Mesenteric fat pad (tissue), 1 donor: ENCODE measurements at regions not wholly inside any gene's neighbourhood (a gene's known extent, or its start where the extent isn't known, plus 50 kb on each side); places are given as distances from the start of the nearest gene placed in this dataset.
"Not testable (repeated sequence)": the region's sequence is repeated elsewhere in the genome, so short reads cannot be mapped to it uniquely, and the experiment has no call there.

Experiments
- DNase-seq: peaks from one replicate; pipeline ENCODE4 v3.0.0-alpha.2; 2020; ENCODE audit warnings: low spot score
- donor health status: DM: yes; HTN: yes; CAD: no.

DNA sequence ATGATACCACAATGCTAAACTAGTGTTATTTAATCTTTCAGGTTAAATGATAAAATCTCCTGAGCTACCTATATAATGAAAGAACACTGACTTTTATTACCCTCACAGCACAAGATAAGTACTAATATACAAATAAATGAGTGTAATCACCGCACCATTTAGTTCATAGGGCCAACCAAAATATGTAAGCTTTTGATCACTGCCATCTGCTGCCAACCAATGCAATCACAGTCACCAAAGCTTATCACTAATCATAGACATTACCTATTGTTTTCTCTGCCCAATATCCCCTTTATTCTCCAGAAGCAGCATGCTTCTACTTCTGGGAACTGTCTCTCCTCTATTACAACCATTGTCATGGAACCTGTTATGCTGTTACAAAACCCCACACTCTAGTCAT lies 151.6 kb upstream of the LRATD1 start:
- DNase-seq = no peak

GRCh38 chr2:14492920-14493503 lies 139.5 kb upstream of the LRATD1 start:
- DNase-seq = no peak

DNA sequence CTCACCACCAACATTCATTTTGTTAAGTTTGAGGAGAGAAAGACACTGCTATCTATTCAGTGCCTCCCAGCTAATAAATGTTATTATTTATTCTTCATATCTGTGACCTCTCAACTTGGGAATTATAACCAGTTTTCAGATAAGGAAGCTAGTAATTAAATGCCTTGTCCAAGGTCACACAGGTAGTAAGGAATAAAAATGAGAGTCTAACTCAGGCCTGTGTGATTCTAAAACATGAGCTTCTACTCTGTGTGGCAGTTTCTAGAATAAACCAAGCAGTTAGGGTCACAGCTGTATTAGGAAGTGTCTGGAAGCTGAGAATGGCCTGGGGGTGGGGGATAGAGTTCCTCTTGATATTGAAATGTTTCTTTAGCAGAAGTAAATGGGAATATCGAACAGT lies 137.8 kb upstream of the LRATD1 start:
- DNase-seq = no peak

DNA sequence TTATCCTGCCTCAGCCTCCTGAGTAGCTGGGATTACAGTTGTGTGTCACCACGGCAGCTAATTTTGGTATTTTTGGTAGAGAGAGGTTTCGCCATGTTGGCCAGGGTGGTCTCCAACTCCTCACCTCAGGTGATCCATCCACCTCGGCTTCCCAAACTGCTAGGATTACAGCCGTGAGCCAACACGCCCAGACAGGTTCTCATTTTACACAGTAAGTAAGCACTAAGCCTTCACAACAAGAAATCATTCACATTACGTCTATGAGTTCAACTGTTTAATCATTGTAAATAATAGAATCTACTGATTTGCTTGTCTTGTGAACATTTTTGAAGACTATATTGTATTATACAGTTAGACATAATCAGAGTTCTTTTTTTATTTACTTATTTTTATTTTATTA lies 131.5 kb upstream of the LRATD1 start:
- no peak for DNase-seq

DNA sequence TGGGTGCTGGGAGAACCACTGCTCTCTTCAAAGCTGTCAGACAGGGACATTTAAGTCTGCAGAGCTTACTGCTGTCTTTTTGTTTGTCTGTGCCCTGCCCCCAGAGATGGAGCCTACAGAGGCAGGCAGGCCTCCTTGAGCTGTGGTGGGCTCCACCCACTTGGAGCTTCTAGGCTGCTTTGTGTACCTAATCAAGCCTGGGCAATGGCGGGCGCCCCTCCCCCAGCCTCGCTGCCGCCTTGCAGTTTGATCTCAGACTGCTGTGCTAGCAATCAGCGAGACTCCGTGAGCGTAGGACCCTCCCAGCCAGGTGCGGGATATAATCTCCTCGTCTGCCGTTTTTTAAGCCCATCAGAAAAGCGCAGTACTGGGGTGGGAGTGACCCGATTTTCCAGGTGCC lies 125.6 kb upstream of the LRATD1 start:
- DNase-seq = not testable (repeated sequence)

GRCh38 chr2:14511541-14511940 lies 121.0 kb upstream of the LRATD1 start:
- no peak for DNase-seq

- no peak for DNase-seq
Observed at GRCh38 chr2:14513903-14514302, 118.6 kb upstream of the LRATD1 start.

DNA sequence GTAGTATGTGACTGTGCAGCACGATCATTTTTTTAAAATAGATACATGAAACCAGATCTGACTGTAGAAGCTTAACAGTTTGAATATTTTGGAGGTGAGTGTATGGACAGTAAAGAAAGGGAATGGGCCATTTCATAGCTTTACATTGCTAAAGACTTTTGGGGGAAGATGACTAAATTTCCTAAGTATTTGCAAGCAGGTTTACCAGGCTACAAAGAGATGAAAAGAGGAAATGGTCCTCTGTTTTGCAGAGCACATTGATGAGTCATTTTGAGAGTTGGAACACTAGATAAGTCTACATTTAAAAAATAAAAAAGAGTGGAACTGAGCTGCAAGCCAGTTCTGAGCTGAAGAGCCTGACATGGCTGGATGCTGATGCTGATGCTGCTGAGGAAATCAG lies 115.7 kb upstream of the LRATD1 start:
- DNase-seq = no peak

GRCh38 chr2:14517731-14518130 lies 114.8 kb upstream of the LRATD1 start:
- no peak for DNase-seq

DNA sequence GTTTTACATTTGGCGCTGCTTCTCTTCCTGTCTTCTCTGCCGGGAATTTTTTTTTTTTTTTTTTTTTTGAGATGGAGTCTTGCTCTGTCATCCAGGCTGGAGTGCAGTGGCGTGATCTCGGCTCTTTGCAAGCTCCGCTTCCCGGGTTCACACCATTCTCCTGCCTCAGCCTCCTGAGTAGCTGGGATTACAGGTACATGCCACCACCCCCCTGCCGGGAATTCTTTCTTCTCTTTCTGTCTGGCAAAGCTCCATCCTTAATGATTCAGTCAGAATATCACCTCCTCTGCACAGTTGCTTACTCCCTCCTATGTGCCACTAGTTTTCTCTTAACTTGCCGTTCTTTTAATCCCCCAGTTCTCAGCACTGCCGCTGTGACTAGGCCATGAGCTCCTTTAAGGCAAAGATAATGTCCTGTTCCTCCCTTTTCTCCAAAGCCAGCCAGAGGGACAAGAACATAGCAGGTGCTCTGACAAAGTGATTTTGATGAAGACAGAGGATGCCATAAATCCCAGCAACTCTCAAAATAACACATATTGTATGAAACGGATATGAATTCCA lies 112.1 kb upstream of the LRATD1 start:
- DNase-seq = no peak

DNA sequence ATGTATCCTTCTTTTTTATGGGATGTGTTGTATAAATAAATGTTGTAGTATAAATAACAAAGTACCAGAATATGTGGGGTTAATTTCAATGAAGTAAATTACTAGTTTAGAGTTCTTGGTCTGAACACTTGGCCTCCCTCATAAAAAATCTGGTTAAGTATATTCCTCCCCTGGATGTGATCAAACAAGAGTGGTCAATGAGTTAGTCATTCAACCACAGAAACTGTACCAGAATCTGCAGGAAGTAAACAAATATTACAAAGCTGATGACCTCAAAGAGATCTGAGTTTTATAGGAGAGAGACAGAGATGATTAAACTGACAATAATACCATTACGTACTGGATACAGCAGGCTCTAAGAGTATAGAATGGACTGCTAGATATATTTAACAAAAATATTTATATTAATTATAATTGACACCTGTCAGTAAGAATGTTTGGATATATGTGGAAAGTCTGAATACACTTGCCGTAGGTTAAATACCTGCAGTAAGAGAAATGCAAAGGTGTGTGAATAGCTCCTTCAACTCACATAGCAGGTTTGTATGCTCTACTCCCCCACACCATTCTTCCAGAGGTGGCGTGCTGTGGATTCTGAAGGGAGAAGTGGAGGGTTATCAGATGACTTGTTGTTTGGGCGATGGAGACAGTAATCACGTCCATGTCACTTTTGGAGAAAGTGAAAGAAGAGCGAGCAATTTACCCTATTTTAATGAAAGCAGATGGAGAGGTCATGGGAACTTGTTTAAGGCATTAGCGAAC lies 108.3 kb upstream of the LRATD1 start:
- no peak for DNase-seq

- no peak for DNase-seq
Observed at GRCh38 chr2:14524803-14525080, 107.8 kb upstream of the LRATD1 start.

DNA sequence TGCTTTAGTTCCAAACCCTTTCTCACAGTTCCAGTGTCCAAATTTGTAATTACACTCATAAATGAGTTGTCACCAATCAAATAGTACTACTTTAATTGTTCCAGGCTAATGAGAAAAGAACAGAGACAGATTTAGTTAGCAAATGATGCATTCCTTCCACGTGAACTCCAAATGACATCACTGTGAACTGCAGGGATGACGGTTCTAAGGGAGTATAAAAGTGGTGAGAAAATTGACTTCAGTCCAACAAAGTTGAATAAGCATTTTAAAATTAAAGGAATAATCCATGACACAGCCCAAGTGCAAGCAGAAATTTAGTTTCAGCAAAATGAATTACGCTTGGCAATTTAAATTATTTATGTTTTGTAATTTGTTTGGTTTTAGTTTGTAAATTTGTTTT lies 102.0 kb upstream of the LRATD1 start:
- DNase-seq = no peak

DNA sequence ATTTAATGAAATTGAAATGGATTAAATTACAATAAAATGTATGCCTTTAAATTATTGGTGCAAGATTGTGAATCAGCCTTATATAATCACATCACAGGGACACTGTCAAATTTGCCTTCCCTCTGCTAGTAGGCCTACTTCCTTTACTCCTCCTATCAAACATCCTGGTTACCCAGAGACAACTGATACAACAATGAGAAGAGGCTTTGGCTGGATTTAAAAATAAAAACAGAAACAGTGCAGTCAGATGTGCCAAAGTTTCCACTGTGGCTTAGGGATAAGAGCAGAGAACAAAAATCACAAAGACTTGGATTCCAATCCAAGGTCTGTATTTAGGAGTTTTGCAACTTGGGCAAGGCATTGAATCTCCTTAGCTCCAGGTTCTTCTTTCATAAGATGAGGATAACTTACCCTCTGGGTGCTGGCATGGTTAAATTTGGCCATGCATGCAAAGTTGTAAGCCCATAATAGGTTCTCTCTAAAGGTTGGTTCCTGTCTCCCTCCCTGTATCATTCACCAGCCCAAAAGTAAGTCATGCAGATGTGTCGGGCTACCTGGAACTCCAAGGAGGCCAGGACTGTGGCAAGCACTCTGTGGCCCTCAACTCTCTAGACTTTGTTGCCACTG lies 99.3 kb upstream of the LRATD1 start:
- no peak for DNase-seq

DNA sequence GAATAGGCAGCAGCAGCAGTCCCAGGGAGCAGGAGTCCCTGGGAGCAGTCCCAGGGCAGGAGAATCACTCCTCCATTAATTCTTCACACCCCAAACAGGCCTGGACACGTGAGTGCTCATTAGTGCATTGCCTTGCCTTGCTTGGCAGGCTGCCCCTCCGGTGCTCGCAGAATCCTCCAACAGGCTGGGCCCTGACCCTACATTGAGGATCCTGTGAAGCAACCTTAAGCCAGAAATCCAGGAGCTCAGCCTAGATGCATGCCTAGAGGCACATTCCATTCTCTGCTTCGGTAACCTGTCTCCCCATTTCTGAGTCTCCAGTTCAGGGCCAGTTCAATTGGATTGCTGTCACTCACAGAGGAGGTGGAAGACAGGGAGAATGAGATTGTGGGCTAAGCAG lies 97.4 kb upstream of the LRATD1 start:
- DNase-seq = no peak

GRCh38 chr2:14536976-14537375 lies 95.5 kb upstream of the LRATD1 start:
- DNase-seq = no peak

DNA sequence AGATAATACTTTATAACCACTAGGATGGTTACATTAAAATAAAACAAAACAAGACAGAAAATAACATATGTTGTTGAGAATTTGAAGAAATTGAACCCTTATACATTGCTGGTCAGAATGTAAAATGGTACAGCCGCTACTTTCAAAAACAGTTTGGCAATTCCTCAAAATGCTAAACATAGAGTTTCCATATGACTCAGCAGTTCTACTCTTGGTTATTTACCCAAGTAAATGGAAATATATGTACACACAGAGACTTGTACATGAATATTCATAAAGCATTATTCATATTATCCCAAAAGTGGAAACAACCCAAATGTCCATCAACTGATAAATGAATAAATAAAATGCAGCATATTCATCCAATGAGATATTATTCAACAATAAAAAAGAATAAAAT lies 92.5 kb upstream of the LRATD1 start:
- no peak for DNase-seq

- DNase-seq = no peak
Observed at GRCh38 chr2:14543284-14543683, 89.2 kb upstream of the LRATD1 start.

DNA sequence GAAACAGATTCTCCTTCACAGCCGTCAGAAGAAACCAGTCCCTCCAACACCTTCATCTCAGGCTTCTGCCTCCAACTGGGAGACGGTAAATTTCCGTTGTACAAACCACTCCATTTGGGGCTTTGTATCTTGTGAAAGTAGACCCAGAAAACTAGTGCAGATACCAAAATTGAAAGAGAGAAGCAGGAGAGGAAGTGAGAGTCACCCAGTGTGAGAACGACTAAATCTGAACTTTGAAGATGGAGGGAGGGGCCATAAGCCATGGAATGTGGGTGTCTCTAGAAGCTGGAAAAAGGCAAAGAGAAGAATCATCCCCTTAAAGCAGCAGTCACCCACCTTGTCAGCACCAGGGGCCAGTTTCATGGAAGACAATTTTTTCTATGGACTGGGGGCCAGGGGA lies 88.3 kb upstream of the LRATD1 start:
- DNase-seq = no peak

DNA sequence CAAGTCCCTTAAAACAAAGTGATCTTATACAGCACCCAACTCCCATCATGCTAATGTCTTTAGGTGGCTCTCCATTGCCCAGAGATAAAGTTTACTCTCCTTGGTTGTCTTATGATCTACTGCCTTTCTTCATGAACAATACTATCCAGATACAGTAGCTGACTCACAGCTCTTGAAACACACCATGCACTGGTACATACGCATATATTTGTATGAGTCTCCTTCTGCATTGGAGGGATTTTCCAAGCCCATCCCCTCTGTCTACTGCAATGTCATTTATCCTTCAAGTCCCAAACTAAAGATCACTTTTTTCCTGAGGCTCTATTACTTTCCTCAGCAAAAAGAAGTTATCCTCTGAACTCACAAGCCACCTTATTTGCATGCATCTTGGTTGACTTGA lies 84.7 kb upstream of the LRATD1 start:
- no peak for DNase-seq

DNA sequence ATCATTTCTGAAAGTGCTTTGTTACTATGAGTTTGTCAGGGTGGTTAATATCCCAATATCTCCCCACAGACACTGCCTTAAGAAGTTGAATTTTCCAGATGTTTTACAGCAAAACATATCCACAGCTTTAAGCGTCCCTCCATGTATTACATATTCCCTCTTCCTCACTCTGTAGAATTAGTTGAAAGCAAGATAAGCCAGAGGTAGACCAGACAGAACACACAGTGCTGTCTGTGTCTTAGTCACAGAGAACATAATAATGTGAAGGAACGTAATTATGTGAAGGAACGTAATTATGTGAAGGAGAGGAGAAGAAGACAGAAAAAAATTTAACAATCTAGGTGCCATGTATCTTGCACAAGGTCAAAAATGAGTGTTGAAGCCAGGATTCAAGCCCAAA lies 81.9 kb upstream of the LRATD1 start:
- DNase-seq = no peak

GRCh38 chr2:14551069-14551468 lies 81.4 kb upstream of the LRATD1 start:
- no peak for DNase-seq

DNA sequence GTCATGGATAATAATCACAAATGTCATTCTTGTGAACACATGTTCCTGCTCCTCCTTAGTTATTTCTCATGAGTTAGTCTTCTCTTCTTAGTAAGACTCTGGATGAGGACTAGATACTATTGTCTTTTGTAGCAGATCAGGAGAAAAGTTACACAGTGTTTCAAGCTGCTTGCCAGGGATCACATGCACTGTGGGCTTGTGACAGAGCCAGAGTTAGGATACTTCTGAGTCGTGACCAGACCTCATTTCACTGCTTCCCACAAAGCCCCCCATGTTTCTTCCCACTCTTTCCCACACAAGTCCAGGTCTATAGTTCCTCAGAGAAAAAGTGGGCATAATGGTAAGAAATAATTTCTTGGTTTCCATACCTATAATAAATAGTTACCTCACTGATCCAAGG lies 80.2 kb upstream of the LRATD1 start:
- no peak for DNase-seq
